Heart left ventricle (tissue), 16 donors: ENCODE measurements at regions not wholly inside any gene's neighbourhood (a gene's known extent, or its start where the extent isn't known, plus 50 kb on each side); places are given as distances from the start of the nearest gene placed in this dataset.

Source experiments
- ATAC-seq, 4 donors: fragments of 200-7000 bp; cut with Tn5 transposase; one replicate each; pipeline ENCODE4 v1.9.1; 2020 to 2022; ENCODE audit warnings: moderate library complexity in 4 of 4, mild to moderate bottlenecking in 3 of 4, moderate number of reproducible peaks in 1 of 4
- DNase-seq, 5 donors: peaks; one replicate each; pipeline ENCODE4 v3.0.0-alpha.2; 2020
- H3K27ac ChIP-seq, 12 donors: fragments of 200-600 bp; sonication (generic) in 4 of 12; one replicate each; pipeline versions ENCODE4 v1.5.0 to v1.8.0; 2016 to 2022; ENCODE audit warnings: mild to moderate bottlenecking in 2 of 12
- H3K27me3 ChIP-seq, 9 donors: fragments of 200-600 bp; sonication (generic) in 2 of 9; one replicate each; pipeline versions ENCODE4 v1.5.1 to v1.8.0; 2016 to 2022; ENCODE audit warnings: mild to moderate bottlenecking in 3 of 9
- H3K36me3 ChIP-seq, 9 donors: fragments of 200-600 bp; sonication (generic) in 2 of 9; one replicate each; pipeline versions ENCODE4 v1.5.0 to v1.8.0; 2018 to 2022; ENCODE audit warnings: mild to moderate bottlenecking in 2 of 9
- H3K4me1 ChIP-seq, 12 donors: fragments of 200-600 bp; sonication (generic) in 4 of 12; one replicate each; pipeline versions ENCODE4 v1.5.0 to v1.8.0; 2016 to 2022; ENCODE audit warnings: mild to moderate bottlenecking in 3 of 12
- H3K4me3 ChIP-seq, 12 donors: fragments of 200-600 bp; sonication (generic) in 4 of 12; one replicate each; pipeline versions ENCODE4 v1.5.0 to v1.8.0; 2017 to 2022; ENCODE audit warnings: mild to moderate bottlenecking in 9 of 12, moderate library complexity in 4 of 12
- H3K9me3 ChIP-seq, 12 donors: fragments of 200-600 bp; sonication (generic) in 4 of 12; one replicate each; pipeline versions ENCODE4 v1.5.0 to v1.8.0; 2016 to 2022; ENCODE audit warnings: mild to moderate bottlenecking in 1 of 12
- CTCF ChIP-seq, 12 donors: fragments of 200-600 bp; sonication (generic) in 4 of 12; IDR thresholded peaks; one replicate each; pipeline versions ENCODE4 v1.5.0 to v1.8.0; 2018 to 2022; ENCODE audit warnings: antibody characterized with exemption in 12 of 12, mild to moderate bottlenecking in 5 of 12
- POLR2A ChIP-seq, 2 donors: fragments of 450-650 bp; IDR thresholded peaks; one replicate each; pipeline ENCODE4 v1.6.1; 2017; ENCODE audit warnings: antibody characterized with exemption in 2 of 2, mild to moderate bottlenecking in 2 of 2, moderate library complexity in 2 of 2
- WGBS, 4 donors: extraction: QIAGEN DNeasy Blood & Tissue Kit in 2 of 4; methylation state at CpG; one replicate each; pipeline versions ENCODE4 v1.1.5 to v1.1.7; 2013 to 2018; 5-methylcytosine and 5-hydroxymethylcytosine counted together
- intact Hi-C, 10 donors: fragments of 100-400 bp; cut with DNase I; formaldehyde crosslinking; loops; one replicate each; pipeline versions ENCODE4 v1.11.1 to v1.14.2; 2022
- donor health status: ischemic (EF 13 %, LVEDD 7.1; RV severe dilation, severe dysfunction).
- donor health status: healthy with polysubstance abuse.
- donor health status: DM: no; HTN: yes; CAD: no.
- donor health status: DM: no; HTN: no; CAD: no.
- donor health status: ischemic (EF 25% LVEDD 6.9; RV normal size, moderate dysfunction).
- donor health status: ischemic (EF 25% LVEDD 5.7; RV mildly dilated, moderate dysfunction).
- donor health status: healthy.
- donor health status: DM: yes; HTN: yes; CAD: no.
- donor health status: ischemic (EF 35%, LVEDD 5.7; RV mildly dilated, moderate dysfunction).
- donor health status: nonischemic (EF 11% LVEDD 7.7; RV severe dilation, severe dysfunction).
- donor health status: DM: yes; HTN: yes; CAD: no.
- donor health status: PGD.
- donor health status: ischemic (EF 29% LVEDD 5.4; RV normal size, mild dysfunction).
- donor health status: nonischemic (EF 23%, LVEDD 6.1; RV moderate dilation, normal function).

GRCh38 chr18:67913040-67913439 lies 396.5 kb upstream of the DSEL start:
- 45 to 86% (median 77%) methylated on average over 1 of the region's 1 CpG for WGBS, 4 donors
- intact Hi-C loops, result no loop called here
- TF ChIP-seq POLR2A (IDR thresholded peaks at IDR 0.05) (no peak), CTCF (IDR thresholded peaks at IDR 0.05) (no peak)
- DNase-seq (no peak), ATAC-seq (no peak)
- Histone ChIP-seq H3K9me3 (no peaks in the 10 kb centered on the region), H3K27me3 (no peaks in the 10 kb centered on the region), H3K4me3 (no peak overlapping the region), H3K27ac (no peak overlapping the region), H3K4me1 (no peaks in the 10 kb centered on the region), H3K36me3 (no peaks in the 10 kb centered on the region)

GRCh38 chr18:67901573-67901972 lies 385.1 kb upstream of the DSEL start:
- Histone ChIP-seq H3K9me3 (no peaks in the 10 kb centered on the region), H3K4me3 (no peak overlapping the region), H3K27ac (no peak overlapping the region), H3K4me1 (no peaks in the 10 kb centered on the region), H3K27me3 (no peaks in the 10 kb centered on the region), H3K36me3 (no peaks in the 10 kb centered on the region)
- intact Hi-C loops, result no loop called here
- no peak for ATAC-seq
- TF ChIP-seq POLR2A (IDR thresholded peaks at IDR 0.05), result no peak
- TF ChIP-seq CTCF (IDR thresholded peaks at IDR 0.05), result no peak
- no peak for DNase-seq
- 85 to 91% (median 87%) methylated on average over 5 of the region's 5 CpGs for WGBS, 4 donors

GRCh38 chr18:67896451-67896850 lies 379.9 kb upstream of the DSEL start:
- ATAC-seq, result no peak
- Histone ChIP-seq H3K9me3 (no peaks in the 10 kb centered on the region), H3K4me1 (no peaks in the 10 kb centered on the region), H3K36me3 (no peaks in the 10 kb centered on the region), H3K27ac (no peak overlapping the region), H3K27me3 (no peaks in the 10 kb centered on the region), H3K4me3 (no peak overlapping the region)
- WGBS, 4 donors, result 25 to 41% (median 38%) methylated on average over 1 of the region's 1 CpG
- DNase-seq, result no peak
- intact Hi-C loops, result no loop called here
- TF ChIP-seq POLR2A (IDR thresholded peaks at IDR 0.05), result no peak
- TF ChIP-seq CTCF (IDR thresholded peaks at IDR 0.05), result no peak

GRCh38 chr18:67893916-67894315 lies 377.4 kb upstream of the DSEL start:
- no peak for DNase-seq
- 67 to 77% (median 73%) methylated on average over 3 of the region's 3 CpGs for WGBS, 4 donors
- Histone ChIP-seq H3K4me3 (no peak overlapping the region), H3K36me3 (no peaks in the 10 kb centered on the region), H3K9me3 (no peaks in the 10 kb centered on the region), H3K27ac (no peak overlapping the region), H3K4me1 (no peaks in the 10 kb centered on the region), H3K27me3 (no peaks in the 10 kb centered on the region)
- intact Hi-C loops, result no loop called here
- no peak for ATAC-seq
- TF ChIP-seq CTCF (IDR thresholded peaks at IDR 0.05) (no peak), POLR2A (IDR thresholded peaks at IDR 0.05) (no peak)
